LNCAP (cell line): ENCODE measurements at regions not wholly inside any gene's neighbourhood (a gene's known extent, or its start where the extent isn't known, plus 50 kb on each side); places are given as distances from the start of the nearest gene placed in this dataset.

Experiments
- TF ChIP-seq, protein P1 (sequence below): fragments of 450-650 bp; IDR thresholded peaks from 2 replicates; pipeline ENCODE4 v1.5.1; 2017; ENCODE audit warnings: mild to moderate bottlenecking

GRCh38 chr3:106277731-106278130 lies 408.9 kb upstream of the CBLB start:
- TF ChIP-seq, protein P1, sequence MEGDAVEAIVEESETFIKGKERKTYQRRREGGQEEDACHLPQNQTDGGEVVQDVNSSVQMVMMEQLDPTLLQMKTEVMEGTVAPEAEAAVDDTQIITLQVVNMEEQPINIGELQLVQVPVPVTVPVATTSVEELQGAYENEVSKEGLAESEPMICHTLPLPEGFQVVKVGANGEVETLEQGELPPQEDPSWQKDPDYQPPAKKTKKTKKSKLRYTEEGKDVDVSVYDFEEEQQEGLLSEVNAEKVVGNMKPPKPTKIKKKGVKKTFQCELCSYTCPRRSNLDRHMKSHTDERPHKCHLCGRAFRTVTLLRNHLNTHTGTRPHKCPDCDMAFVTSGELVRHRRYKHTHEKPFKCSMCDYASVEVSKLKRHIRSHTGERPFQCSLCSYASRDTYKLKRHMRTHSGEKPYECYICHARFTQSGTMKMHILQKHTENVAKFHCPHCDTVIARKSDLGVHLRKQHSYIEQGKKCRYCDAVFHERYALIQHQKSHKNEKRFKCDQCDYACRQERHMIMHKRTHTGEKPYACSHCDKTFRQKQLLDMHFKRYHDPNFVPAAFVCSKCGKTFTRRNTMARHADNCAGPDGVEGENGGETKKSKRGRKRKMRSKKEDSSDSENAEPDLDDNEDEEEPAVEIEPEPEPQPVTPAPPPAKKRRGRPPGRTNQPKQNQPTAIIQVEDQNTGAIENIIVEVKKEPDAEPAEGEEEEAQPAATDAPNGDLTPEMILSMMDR, result no peak

- TF ChIP-seq, protein P1, result no peak
Observed at GRCh38 chr3:106281221-106281620, 412.4 kb upstream of the CBLB start.

GRCh38 chr3:106282943-106283342 lies 414.1 kb upstream of the CBLB start:
- TF ChIP-seq, protein P1, result no peak

- TF ChIP-seq, protein P1, result no peak
Observed at GRCh38 chr3:106288781-106289180, 420.0 kb upstream of the CBLB start.

DNA sequence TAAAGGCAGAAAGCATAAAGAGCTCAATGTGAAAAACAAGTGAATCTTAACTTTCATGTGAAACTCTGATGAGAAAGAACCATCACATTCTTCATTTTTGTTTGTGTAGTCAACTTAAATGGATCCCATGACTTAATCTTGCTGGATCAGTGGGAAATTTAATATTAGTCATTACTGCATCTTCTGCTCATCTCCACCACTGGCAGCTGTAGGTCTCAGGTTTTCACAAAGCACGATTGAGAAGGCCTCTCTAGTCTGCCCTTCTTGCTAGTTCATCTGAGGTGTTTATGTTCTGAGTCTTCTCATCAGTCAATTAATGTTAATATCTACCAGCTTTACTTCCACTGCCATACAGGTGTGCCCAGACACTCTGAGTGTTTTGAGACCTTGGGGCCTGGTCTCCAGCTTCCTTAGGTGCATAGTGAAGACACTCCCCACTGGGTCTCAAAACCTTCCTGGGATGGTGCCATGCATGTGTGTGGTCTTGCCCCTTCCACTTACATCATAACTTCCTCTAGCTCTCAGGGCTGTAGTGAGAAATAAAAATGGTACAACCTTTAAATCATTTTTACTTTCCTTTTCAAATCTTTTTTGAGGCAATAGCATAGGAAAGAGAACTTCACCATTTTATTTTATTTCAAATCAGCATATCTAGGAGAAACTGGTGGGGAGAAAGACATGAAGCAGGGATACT lies 421.6 kb upstream of the CBLB start:
- TF ChIP-seq, protein P1, result no peak

GRCh38 chr3:106293161-106293560 lies 424.3 kb upstream of the CBLB start:
- TF ChIP-seq, protein P1, result no peak

DNA sequence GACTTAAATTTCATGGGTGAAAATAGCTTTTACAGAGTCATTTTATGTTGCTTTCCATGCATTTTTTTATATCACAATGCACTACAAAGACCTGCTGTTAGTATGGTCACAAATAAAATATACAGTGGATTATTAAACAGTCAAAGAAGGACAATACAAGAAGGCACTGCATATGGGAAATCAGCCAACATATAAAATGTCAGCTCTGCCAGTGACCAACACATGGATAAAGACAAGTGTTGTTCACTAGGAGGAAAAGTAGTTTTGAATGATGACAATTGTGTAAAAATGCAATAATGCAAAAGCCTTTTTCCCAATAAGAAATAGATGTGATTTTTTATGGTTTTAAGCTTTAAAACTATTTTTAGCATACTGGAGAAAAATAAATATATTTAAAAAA lies 425.3 kb upstream of the CBLB start:
- TF ChIP-seq, protein P1, result no peak

DNA sequence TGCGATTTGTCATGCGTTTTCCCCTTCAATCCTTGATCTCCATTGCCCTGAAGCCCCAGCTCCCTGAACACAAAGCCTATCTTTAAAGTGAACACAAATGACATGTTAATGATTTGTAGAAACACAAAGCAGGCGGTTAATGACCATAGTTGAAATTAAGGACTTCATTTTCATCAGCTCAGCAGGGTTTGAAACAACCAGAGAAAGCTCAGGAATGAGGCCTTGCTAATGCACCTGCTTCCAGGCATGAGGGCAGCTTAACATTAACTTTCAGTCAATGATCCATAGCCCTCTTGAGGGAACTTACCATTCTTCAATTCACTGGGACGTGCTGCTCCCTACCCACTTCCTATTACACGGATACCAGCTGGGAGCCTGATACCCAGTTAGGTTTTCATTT lies 427.2 kb upstream of the CBLB start:
- TF ChIP-seq, protein P1, result no peak
